Keratinocyte (primary cell): ENCODE measurements at regions not wholly inside any gene's neighbourhood (a gene's known extent, or its start where the extent isn't known, plus 50 kb on each side); places are given as distances from the start of the nearest gene placed in this dataset.

Experiments
- DNase-seq: peaks from one replicate; pipeline ENCODE4 v3.0.0-alpha.2; 2011; ENCODE audit warnings: low read depth, missing footprints, low spot score
- FAIRE-seq: peaks from 2 replicates; lab custom pipeline; 2011; peaks lifted over from hg19 to GRCh38; lab: Jason Lieb, UNC
- H2AFZ ChIP-seq: 2 replicates; pipeline ENCODE4 v1.6.0; 2012; ENCODE audit warnings: low read length, control low read depth, inconsistent platforms; ENCODE audit not compliant: control insufficient read depth
- H3K27ac ChIP-seq: 2 replicates; pipeline ENCODE4 v1.5.1; 2011; ENCODE audit warnings: low read length; ENCODE audit not compliant: control insufficient read depth, insufficient read depth
- H3K27me3 ChIP-seq: 3 replicates; pipeline ENCODE4 v1.6.0; 2011; ENCODE audit warnings: low read length; ENCODE audit not compliant: control insufficient read depth, insufficient read depth; ENCODE audit errors: extremely low read depth
- H3K36me3 ChIP-seq, 2 experiments: 2 replicates in 1 of 2; 3 replicates in 1 of 2; pipeline ENCODE4 v1.5.1; 2011; ENCODE audit warnings: low read length in 2 of 2, mild to moderate bottlenecking in 1 of 2; ENCODE audit not compliant: control insufficient read depth in 2 of 2, insufficient read depth in 2 of 2; ENCODE audit errors: extremely low read depth in 1 of 2
- H3K4me1 ChIP-seq: 3 replicates; pipeline ENCODE4 v1.5.1; 2011; ENCODE audit warnings: low read length; ENCODE audit not compliant: control insufficient read depth, insufficient read depth; ENCODE audit errors: extremely low read depth
- H3K4me2 ChIP-seq: 3 replicates; pipeline ENCODE4 v1.6.0; 2011; ENCODE audit warnings: low read depth, low read length; ENCODE audit not compliant: control insufficient read depth, insufficient read depth; ENCODE audit errors: extremely low read depth
- H3K4me3 ChIP-seq, 3 experiments: fragments of 200-600 bp in 1 of 3; sonication (generic) in 1 of 3; 2 replicates in 2 of 3; 3 replicates in 1 of 3; pipeline ENCODE4 v1.5.1; 2011 to 2016; ENCODE audit warnings: low read length in 3 of 3, mild to moderate bottlenecking in 3 of 3, control low read depth in 2 of 3, inconsistent platforms in 1 of 3, low read depth in 1 of 3, mixed read lengths in 1 of 3, mixed run types in 1 of 3, moderate library complexity in 1 of 3; ENCODE audit not compliant: control insufficient read depth in 2 of 3, insufficient read depth in 2 of 3; ENCODE audit errors: extremely low read depth in 1 of 3
- H3K79me2 ChIP-seq: 2 replicates; pipeline ENCODE4 v1.6.0; 2012; ENCODE audit warnings: low read length; ENCODE audit not compliant: control insufficient read depth, insufficient read depth
- H3K9ac ChIP-seq: 3 replicates; pipeline ENCODE4 v1.6.0; 2011; ENCODE audit warnings: low read length; ENCODE audit not compliant: control insufficient read depth, insufficient read depth; ENCODE audit errors: extremely low read depth
- H3K9me1 ChIP-seq: 3 replicates; pipeline ENCODE4 v1.6.0; 2011; ENCODE audit warnings: low read length; ENCODE audit not compliant: control insufficient read depth, insufficient read depth; ENCODE audit errors: extremely low read depth
- H3K9me3 ChIP-seq: 2 replicates; pipeline ENCODE4 v1.5.1; 2012; ENCODE audit warnings: low read depth, low read length; ENCODE audit not compliant: control insufficient read depth
- H4K20me1 ChIP-seq: 3 replicates; pipeline ENCODE4 v1.6.0; 2011; ENCODE audit warnings: low read length; ENCODE audit not compliant: control insufficient read depth, insufficient read depth; ENCODE audit errors: extremely low read depth
- EZH2 ChIP-seq: IDR thresholded peaks from one replicate; pipeline ENCODE4 v1.6.1; 2012; ENCODE audit warnings: inconsistent platforms, mild to moderate bottlenecking, low read length, moderate library complexity
- dilution Hi-C: fragments of 300-500 bp; cut with MboI; formaldehyde crosslinking; loops from one replicate; pipeline ENCODE4 v1.7.0; 2020; ENCODE audit warnings: low sequenced_read_pairs; ENCODE audit not compliant: extremely low pct_ligation_motif_present
- TF ChIP-seq, protein P1 (sequence below), 3 experiments: IDR thresholded peaks in 1 of 3; conservative IDR thresholded peaks in 1 of 3; optimal IDR thresholded peaks in 1 of 3; 2 replicates in 2 of 3; 3 replicates in 1 of 3; pipeline versions ENCODE3 to v1.5.1; 2011; ENCODE audit warnings: low read length in 3 of 3, mild to moderate bottlenecking in 3 of 3, moderate library complexity in 2 of 3, control low read depth in 1 of 3, inconsistent platforms in 1 of 3; ENCODE audit not compliant: insufficient read depth in 2 of 3; ENCODE audit errors: extremely low read depth in 1 of 3

DNA sequence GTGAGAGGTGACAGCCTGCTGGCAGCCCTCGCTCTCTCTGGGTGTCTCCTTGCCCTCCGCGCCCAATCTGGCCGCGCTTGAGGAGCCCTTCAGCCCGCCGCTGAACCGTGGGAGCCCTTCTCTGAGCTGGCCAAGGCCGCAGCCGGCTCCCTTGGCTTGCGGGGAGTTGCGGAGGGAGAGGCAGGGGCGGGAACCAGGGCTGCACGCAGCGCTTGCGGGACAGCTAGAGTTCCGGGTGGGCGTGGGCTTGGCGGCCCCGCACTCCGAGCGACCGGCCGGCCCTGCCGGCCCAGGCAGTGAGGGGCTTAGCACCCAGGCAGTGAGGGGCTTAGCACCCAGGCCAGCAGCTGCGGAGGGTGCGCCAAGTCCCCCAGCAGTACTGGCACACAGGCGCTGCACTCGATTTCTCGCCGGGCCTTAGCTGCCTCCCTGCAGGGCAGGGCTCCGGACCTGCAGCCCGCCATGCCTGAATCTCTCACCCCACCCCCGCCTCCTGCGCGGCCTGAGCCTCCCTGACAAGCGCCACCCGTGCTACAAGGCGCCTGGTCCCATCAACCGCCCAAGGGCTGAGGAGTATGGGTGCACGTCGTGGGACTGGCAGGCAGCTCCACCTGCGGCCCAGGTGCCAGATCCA lies 1526.1 kb downstream of the FAM181B start:
- H3K27me3 ChIP-seq = no peaks in the 10 kb centered on the region
- dilution Hi-C loops = no loop called here
- no peak overlapping the region for H2AFZ ChIP-seq
- H3K4me2 ChIP-seq = no peak overlapping the region
- FAIRE-seq (no peak), DNase-seq (no peak)
- H3K9me3 ChIP-seq = no peaks in the 10 kb centered on the region
- no peaks in the 10 kb centered on the region for H4K20me1 ChIP-seq
- H3K4me3 ChIP-seq = no peak overlapping the region
- no peak overlapping the region for H3K27ac ChIP-seq
- TF ChIP-seq EZH2 = no peak
- TF ChIP-seq, protein P1, sequence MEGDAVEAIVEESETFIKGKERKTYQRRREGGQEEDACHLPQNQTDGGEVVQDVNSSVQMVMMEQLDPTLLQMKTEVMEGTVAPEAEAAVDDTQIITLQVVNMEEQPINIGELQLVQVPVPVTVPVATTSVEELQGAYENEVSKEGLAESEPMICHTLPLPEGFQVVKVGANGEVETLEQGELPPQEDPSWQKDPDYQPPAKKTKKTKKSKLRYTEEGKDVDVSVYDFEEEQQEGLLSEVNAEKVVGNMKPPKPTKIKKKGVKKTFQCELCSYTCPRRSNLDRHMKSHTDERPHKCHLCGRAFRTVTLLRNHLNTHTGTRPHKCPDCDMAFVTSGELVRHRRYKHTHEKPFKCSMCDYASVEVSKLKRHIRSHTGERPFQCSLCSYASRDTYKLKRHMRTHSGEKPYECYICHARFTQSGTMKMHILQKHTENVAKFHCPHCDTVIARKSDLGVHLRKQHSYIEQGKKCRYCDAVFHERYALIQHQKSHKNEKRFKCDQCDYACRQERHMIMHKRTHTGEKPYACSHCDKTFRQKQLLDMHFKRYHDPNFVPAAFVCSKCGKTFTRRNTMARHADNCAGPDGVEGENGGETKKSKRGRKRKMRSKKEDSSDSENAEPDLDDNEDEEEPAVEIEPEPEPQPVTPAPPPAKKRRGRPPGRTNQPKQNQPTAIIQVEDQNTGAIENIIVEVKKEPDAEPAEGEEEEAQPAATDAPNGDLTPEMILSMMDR (optimal IDR thresholded peaks at IDR 0.05 in 1 of 3, IDR thresholded peaks at IDR 0.05 in 1 of 3, conservative IDR thresholded peaks at IDR 0.05 in 1 of 3; ENCODE audit: extremely low read depth in 1 of 3, insufficient read depth in 2 of 3, low read length in 3 of 3) = no peak
- no peaks in the 10 kb centered on the region for H3K79me2 ChIP-seq
- H3K4me1 ChIP-seq = no peaks in the 10 kb centered on the region
- no peak overlapping the region for H3K9ac ChIP-seq
- H3K36me3 ChIP-seq = no peaks in the 10 kb centered on the region
- no peaks in the 10 kb centered on the region for H3K9me1 ChIP-seq

DNA sequence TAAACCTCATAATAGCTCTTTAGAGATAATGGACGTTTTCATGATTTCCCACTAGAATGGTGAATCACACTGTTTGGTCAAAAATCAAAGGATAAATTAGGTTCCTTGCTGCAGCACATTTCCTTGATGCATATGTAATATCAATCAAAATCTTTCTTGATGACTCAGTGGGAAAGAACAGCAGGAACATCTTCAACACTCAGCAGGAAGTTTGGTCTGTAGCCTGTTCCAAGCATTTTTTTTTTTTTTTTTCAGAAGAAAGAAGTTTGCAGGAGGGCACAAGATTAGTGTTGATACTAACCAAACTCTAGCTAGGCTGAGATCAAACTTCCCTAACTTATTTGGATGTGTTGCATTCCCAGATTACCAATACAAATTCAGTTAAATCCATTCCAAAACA lies 1529.8 kb downstream of the FAM181B start:
- TF ChIP-seq, protein P1 (optimal IDR thresholded peaks at IDR 0.05 in 1 of 3, IDR thresholded peaks at IDR 0.05 in 1 of 3, conservative IDR thresholded peaks at IDR 0.05 in 1 of 3; ENCODE audit: extremely low read depth in 1 of 3, insufficient read depth in 2 of 3, low read length in 3 of 3) = no peak
- no peak for TF ChIP-seq EZH2
- Histone ChIP-seq H3K36me3 (no peaks in the 10 kb centered on the region), H3K9me3 (no peaks in the 10 kb centered on the region), H3K4me1 (no peaks in the 10 kb centered on the region), H2AFZ (no peak overlapping the region), H3K27me3 (no peaks in the 10 kb centered on the region), H3K9me1 (no peaks in the 10 kb centered on the region), H3K4me2 (no peak overlapping the region), H3K4me3 (no peak overlapping the region), H3K79me2 (no peaks in the 10 kb centered on the region), H3K27ac (no peak overlapping the region), H4K20me1 (no peaks in the 10 kb centered on the region), H3K9ac (no peak overlapping the region)
- dilution Hi-C loops = no loop called here
- DNase-seq (no peak), FAIRE-seq (no peak)
